IMR-90 (cell line): ENCODE measurements at regions not wholly inside any gene's neighbourhood (a gene's known extent, or its start where the extent isn't known, plus 50 kb on each side); places are given as distances from the start of the nearest gene placed in this dataset.

Experiments
- CEBPB ChIP-seq: IDR thresholded peaks from 2 replicates; pipeline ENCODE4 v1.6.1; 2012; ENCODE audit warnings: low read depth, low read length, improper control_type of control experiment
- CTCF ChIP-seq: conservative IDR thresholded peaks from 2 replicates; pipeline ENCODE4 v1.5.1; 2012; ENCODE audit warnings: mild to moderate bottlenecking, low read depth, low read length, improper control_type of control experiment

DNA sequence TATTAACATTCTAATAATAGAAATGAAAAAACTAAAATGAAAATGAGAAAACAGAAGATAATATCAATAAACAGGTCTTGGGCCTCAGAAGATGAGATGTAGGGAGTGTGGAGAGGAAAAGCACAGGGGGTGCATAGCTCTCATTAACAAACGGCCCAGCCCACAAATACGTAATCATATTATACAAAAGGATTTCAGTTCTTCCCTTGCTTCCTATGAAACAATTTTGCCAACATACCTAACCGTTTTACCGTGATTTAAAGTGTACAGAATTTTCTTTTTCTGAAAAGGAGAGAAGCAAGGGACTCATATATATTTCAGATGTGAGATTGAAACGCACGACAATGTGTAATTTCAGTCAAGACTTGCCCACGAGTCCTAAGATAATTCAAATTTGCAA, 136.0 kb downstream of the HFE start:
- TF ChIP-seq CTCF (no peak), CEBPB (no peak)
